ENCODE measurements at regions not wholly inside any gene's neighbourhood (a gene's known extent, or its start where the extent isn't known, plus 50 kb on each side); places are given as distances from the start of the nearest gene placed in this dataset.

GRCh38 chr9:118767571-118767970, 601.7 kb downstream of the BRINP1 start:
- Histone ChIP-seq H3K36me3 (ENCODE audit: control insufficient read depth, insufficient read depth, low read length) (no peaks in the 10 kb centered on the region), H3K4me1 (ENCODE audit: control insufficient read depth, insufficient read depth, low read length) (no peaks in the 10 kb centered on the region), H3K9me3 (ENCODE audit: control insufficient read depth, insufficient read depth, low read length) (no peaks in the 10 kb centered on the region), H3K27ac (ENCODE audit: low read length) (no peak overlapping the region), H3K4me3 (ENCODE audit: low read length) (no peak overlapping the region), H3K27me3 (ENCODE audit: control insufficient read depth, insufficient read depth, low read length) (no peaks in the 10 kb centered on the region)
- ATAC-seq (no peak), DNase-seq (no peak)
- intact Hi-C loops (cut with micrococcal nuclease) = no loop called here
- H3K27me3 Mint-ChIP-seq (ENCODE audit: low read depth in 2 of 2) = no peaks in the 10 kb centered on the region
- WGBS (ENCODE audit: insufficient coverage) = 78% methylated on average over 5 of the region's 5 CpGs
- H3K4me1 Mint-ChIP-seq = no peaks in the 10 kb centered on the region
- TF ChIP-seq, protein P1, sequence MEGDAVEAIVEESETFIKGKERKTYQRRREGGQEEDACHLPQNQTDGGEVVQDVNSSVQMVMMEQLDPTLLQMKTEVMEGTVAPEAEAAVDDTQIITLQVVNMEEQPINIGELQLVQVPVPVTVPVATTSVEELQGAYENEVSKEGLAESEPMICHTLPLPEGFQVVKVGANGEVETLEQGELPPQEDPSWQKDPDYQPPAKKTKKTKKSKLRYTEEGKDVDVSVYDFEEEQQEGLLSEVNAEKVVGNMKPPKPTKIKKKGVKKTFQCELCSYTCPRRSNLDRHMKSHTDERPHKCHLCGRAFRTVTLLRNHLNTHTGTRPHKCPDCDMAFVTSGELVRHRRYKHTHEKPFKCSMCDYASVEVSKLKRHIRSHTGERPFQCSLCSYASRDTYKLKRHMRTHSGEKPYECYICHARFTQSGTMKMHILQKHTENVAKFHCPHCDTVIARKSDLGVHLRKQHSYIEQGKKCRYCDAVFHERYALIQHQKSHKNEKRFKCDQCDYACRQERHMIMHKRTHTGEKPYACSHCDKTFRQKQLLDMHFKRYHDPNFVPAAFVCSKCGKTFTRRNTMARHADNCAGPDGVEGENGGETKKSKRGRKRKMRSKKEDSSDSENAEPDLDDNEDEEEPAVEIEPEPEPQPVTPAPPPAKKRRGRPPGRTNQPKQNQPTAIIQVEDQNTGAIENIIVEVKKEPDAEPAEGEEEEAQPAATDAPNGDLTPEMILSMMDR (IDR thresholded peaks at IDR 0.05) = no peak
- H3K9me3 Mint-ChIP-seq = peaks cover 7 to 9% of the 10 kb centered on the region in 2 donors
- H3K36me3 Mint-ChIP-seq = no peaks in the 10 kb centered on the region
- H3K4me3 Mint-ChIP-seq = no peak overlapping the region
- H3K27ac Mint-ChIP-seq = no peak overlapping the region

GRCh38 chr9:118782790-118783463, 586.3 kb downstream of the BRINP1 start:
- no peak overlapping the region for H3K27ac ChIP-seq (ENCODE audit: low read length)
- H3K9me3 Mint-ChIP-seq = peaks cover 6 to 8% of the 10 kb centered on the region in 2 donors
- H3K27me3 Mint-ChIP-seq (ENCODE audit: low read depth in 2 of 2) = no peaks in the 10 kb centered on the region
- H3K4me3 ChIP-seq (ENCODE audit: low read length) = no peak overlapping the region
- TF ChIP-seq, protein P1 (IDR thresholded peaks at IDR 0.05) = no peak
- H3K36me3 Mint-ChIP-seq = no peaks in the 10 kb centered on the region
- ATAC-seq (no peak), DNase-seq (no peak)
- intact Hi-C loops (cut with micrococcal nuclease) = no loop called here
- no peak overlapping the region for H3K27ac Mint-ChIP-seq
- no peaks in the 10 kb centered on the region for H3K36me3 ChIP-seq (ENCODE audit: control insufficient read depth, insufficient read depth, low read length)
- H3K27me3 ChIP-seq (ENCODE audit: control insufficient read depth, insufficient read depth, low read length) = no peaks in the 10 kb centered on the region
- no peaks in the 10 kb centered on the region for H3K4me1 Mint-ChIP-seq
- no peak overlapping the region for H3K4me3 Mint-ChIP-seq
- no peaks in the 10 kb centered on the region for H3K9me3 ChIP-seq (ENCODE audit: control insufficient read depth, insufficient read depth, low read length)
- no peaks in the 10 kb centered on the region for H3K4me1 ChIP-seq (ENCODE audit: control insufficient read depth, insufficient read depth, low read length)
- 69% methylated on average over 5 of the region's 5 CpGs for WGBS (ENCODE audit: insufficient coverage)

- Mint-ChIP-seq H3K4me3 (no peak overlapping the region), H3K27me3 (ENCODE audit: low read depth in 2 of 2) (no peaks in the 10 kb centered on the region), H3K36me3 (no peaks in the 10 kb centered on the region), H3K4me1 (no peaks in the 10 kb centered on the region), H3K27ac (no peak overlapping the region), H3K9me3 (peaks cover 6% of the 10 kb centered on the region in 2 donors)
- Histone ChIP-seq H3K9me3 (ENCODE audit: control insufficient read depth, insufficient read depth, low read length) (no peaks in the 10 kb centered on the region), H3K27ac (ENCODE audit: low read length) (no peak overlapping the region), H3K4me1 (ENCODE audit: control insufficient read depth, insufficient read depth, low read length) (no peaks in the 10 kb centered on the region), H3K4me3 (ENCODE audit: low read length) (no peak overlapping the region), H3K27me3 (ENCODE audit: control insufficient read depth, insufficient read depth, low read length) (no peaks in the 10 kb centered on the region), H3K36me3 (ENCODE audit: control insufficient read depth, insufficient read depth, low read length) (no peaks in the 10 kb centered on the region)
- TF ChIP-seq, protein P1 (IDR thresholded peaks at IDR 0.05) = no peak
- ATAC-seq = no peak
- WGBS (ENCODE audit: insufficient coverage) = 91% methylated on average over 3 of the region's 3 CpGs
- intact Hi-C loops (cut with micrococcal nuclease) = no loop called here
- no peak for DNase-seq
These were observed 585.2 kb downstream of the BRINP1 start for GRCh38 chr9:118784033-118784432.

DNA sequence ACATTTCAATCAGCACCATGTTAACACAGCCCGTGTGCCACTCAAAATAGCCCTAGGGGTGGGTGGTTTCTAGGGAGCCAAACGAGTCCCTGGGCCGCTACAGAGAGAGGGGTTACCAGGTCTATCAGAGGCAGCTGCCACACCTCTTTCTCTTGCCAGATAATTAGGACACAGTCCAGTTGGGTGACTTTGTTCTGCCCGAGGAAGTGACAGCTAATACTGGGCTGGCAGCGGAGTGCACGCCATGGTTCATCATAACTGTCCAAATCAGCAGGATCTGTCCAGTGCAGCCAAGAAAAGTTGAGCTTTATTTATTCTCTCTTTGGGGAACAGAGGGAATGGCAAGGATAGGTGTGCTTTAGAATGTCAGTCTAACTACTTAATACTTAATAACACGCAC, 583.8 kb downstream of the BRINP1 start:
- ATAC-seq (no peak), DNase-seq (no peak)
- TF ChIP-seq, protein P1 (IDR thresholded peaks at IDR 0.05) = no peak
- Mint-ChIP-seq H3K27ac (no peak overlapping the region), H3K4me1 (no peaks in the 10 kb centered on the region), H3K9me3 (peaks cover 3 to 7% of the 10 kb centered on the region in 2 donors), H3K27me3 (ENCODE audit: low read depth in 2 of 2) (no peaks in the 10 kb centered on the region), H3K36me3 (no peaks in the 10 kb centered on the region), H3K4me3 (no peak overlapping the region)
- H3K27ac ChIP-seq (ENCODE audit: low read length) = no peak overlapping the region
- no peaks in the 10 kb centered on the region for H3K27me3 ChIP-seq (ENCODE audit: control insufficient read depth, insufficient read depth, low read length)
- H3K9me3 ChIP-seq (ENCODE audit: control insufficient read depth, insufficient read depth, low read length) = no peaks in the 10 kb centered on the region
- no peaks in the 10 kb centered on the region for H3K4me1 ChIP-seq (ENCODE audit: control insufficient read depth, insufficient read depth, low read length)
- 86% methylated on average over 6 of the region's 7 CpGs for WGBS (ENCODE audit: insufficient coverage)
- intact Hi-C loops (cut with micrococcal nuclease) = no loop called here
- no peaks in the 10 kb centered on the region for H3K36me3 ChIP-seq (ENCODE audit: control insufficient read depth, insufficient read depth, low read length)
- H3K4me3 ChIP-seq (ENCODE audit: low read length) = no peak overlapping the region

All from natural killer cell (primary cell).